Adrenal gland (tissue), 9 donors: ENCODE measurements at regions not wholly inside any gene's neighbourhood (a gene's known extent, or its start where the extent isn't known, plus 50 kb on each side); places are given as distances from the start of the nearest gene placed in this dataset.
A peak's percentile ranks its signal among the peaks of the same experiment; 100 is the strongest.

Experiments
- DNase-seq, 7 donors: peaks; one replicate each; pipeline ENCODE4 v3.0.0-alpha.2; 2019 to 2020
- H3K27ac ChIP-seq, 5 donors: fragments of 200-600 bp; sonication (generic) in 4 of 5; 1 replicate in 3 of 5; 2 replicates in 2 of 5; pipeline versions ENCODE4 v1.5.1 to v1.8.0; 2016 to 2020; ENCODE audit warnings: mild to moderate bottlenecking in 1 of 5
- H3K27me3 ChIP-seq: fragments of 200-600 bp; 2 replicates; pipeline ENCODE4 v1.8.0; 2021
- H3K36me3 ChIP-seq, 2 donors: fragments of 200-600 bp; replicated peaks in 1 of 2; 1 replicate in 1 of 2; 2 replicates in 1 of 2; pipeline versions ENCODE4 v1.5.1 to v1.8.0; 2018 to 2022
- H3K4me1 ChIP-seq, 2 donors: fragments of 200-600 bp; replicated peaks in 1 of 2; 1 replicate in 1 of 2; 2 replicates in 1 of 2; pipeline versions ENCODE4 v1.5.1 to v1.8.0; 2018 to 2021
- H3K4me3 ChIP-seq, 4 donors: fragments of 200-600 bp; sonication (generic) in 3 of 4; one replicate each; pipeline ENCODE4 v1.5.1; 2016 to 2018
- H3K9me3 ChIP-seq, 3 donors: fragments of 200-600 bp; sonication (generic) in 1 of 3; replicated peaks in 1 of 3; 1 replicate in 2 of 3; 2 replicates in 1 of 3; pipeline versions ENCODE4 v1.5.1 to v1.8.0; 2016 to 2021
- CTCF ChIP-seq, 6 experiments: fragments of 450-650 bp in 4 of 6; fragments of 200-600 bp in 2 of 6; sonication (generic) in 1 of 6; IDR thresholded peaks; 1 replicate in 5 of 6; 2 replicates in 1 of 6; pipeline versions ENCODE4 v1.5.1 to v1.8.0; 2016 to 2021; ENCODE audit warnings: antibody characterized with exemption in 6 of 6, mild to moderate bottlenecking in 2 of 6, moderate library complexity in 1 of 6
- POLR2A ChIP-seq, 2 donors: fragments of 450-650 bp; IDR thresholded peaks; one replicate each; pipeline ENCODE4 v1.6.1; 2017; ENCODE audit warnings: antibody characterized with exemption in 2 of 2, mild to moderate bottlenecking in 2 of 2, moderate library complexity in 1 of 2
- WGBS, 4 donors: extraction: QIAGEN DNeasy Blood & Tissue Kit in 2 of 4; methylation state at CpG; one replicate each; pipeline versions ENCODE4 v1.1.5 to v1.1.7; 2013 to 2017; 5-methylcytosine and 5-hydroxymethylcytosine counted together
- intact Hi-C, 2 donors: fragments of 100-400 bp; cut with DNase I; formaldehyde crosslinking; loops; one replicate each; pipeline versions ENCODE4 v1.14.1 to v1.15.0; 2022 to 2023
- donor health status: healthy with polysubstance abuse.
- donor health status: Bipolar disorder and iron deficiency.
- donor health status: DM: yes; HTN: yes; CAD: no.
- donor health status: DM: no; HTN: no; CAD: no.
- donor health status: DM: no; HTN: no; CAD: no.

GRCh38 chr3:13934315-13934714, 54.4 kb upstream of the WNT7A start:
- Histone ChIP-seq H3K27me3 (peaks cover 13% of the 10 kb centered on the region), H3K36me3 (no peaks in the 10 kb centered on the region), H3K4me3 (no peak overlapping the region), H3K4me1 (no peaks in the 10 kb centered on the region), H3K27ac (no peak overlapping the region), H3K9me3 (no peaks in the 10 kb centered on the region)
- DNase-seq = no peak
- no peak for TF ChIP-seq CTCF (IDR thresholded peaks at IDR 0.05)
- TF ChIP-seq POLR2A (IDR thresholded peaks at IDR 0.05) = no peak
- WGBS, 4 donors = 88 to 90% (median 89%) methylated on average over 16 of the region's 16 CpGs
- intact Hi-C loops = no loop called here

GRCh38 chr3:13932578-13933295, 52.9 kb upstream of the WNT7A start:
- Histone ChIP-seq H3K27me3 (peaks cover 13% of the 10 kb centered on the region), H3K9me3 (no peaks in the 10 kb centered on the region), H3K36me3 (no peaks in the 10 kb centered on the region), H3K4me3 (peak overlapping the region in 1 of 4 donors; percentile 37), H3K4me1 (no peaks in the 10 kb centered on the region), H3K27ac (no peak overlapping the region)
- TF ChIP-seq POLR2A (IDR thresholded peaks at IDR 0.05) = no peak
- no peak for TF ChIP-seq CTCF (IDR thresholded peaks at IDR 0.05)
- intact Hi-C loops = no loop called here
- 14 to 25% (median 15%) methylated on average over 33 to 70 of the region's 70 CpGs for WGBS, 4 donors
- peak in 2 of 7 donors; percentile 4 to 17 for DNase-seq

GRCh38 chr3:13931172-13931571, 51.3 kb upstream of the WNT7A start:
- no peak overlapping the region for H3K4me3 ChIP-seq
- H3K9me3 ChIP-seq = no peaks in the 10 kb centered on the region
- no peaks in the 10 kb centered on the region for H3K4me1 ChIP-seq
- no peak for TF ChIP-seq CTCF (IDR thresholded peaks at IDR 0.05)
- TF ChIP-seq POLR2A (IDR thresholded peaks at IDR 0.05) = no peak
- intact Hi-C loops = no loop called here
- peaks cover 13% of the 10 kb centered on the region for H3K27me3 ChIP-seq
- no peak for DNase-seq
- H3K36me3 ChIP-seq = no peaks in the 10 kb centered on the region
- 91 to 95% (median 93%) methylated on average over 4 of the region's 4 CpGs for WGBS, 4 donors
- no peak overlapping the region for H3K27ac ChIP-seq
